Muscle of leg (tissue), 3 donors: ENCODE measurements at regions not wholly inside any gene's neighbourhood (a gene's known extent, or its start where the extent isn't known, plus 50 kb on each side); places are given as distances from the start of the nearest gene placed in this dataset.

Experiments used
- DNase-seq: peaks from one replicate; pipeline ENCODE4 v3.0.0; 2013
- H3K27ac ChIP-seq: one replicate; pipeline ENCODE4 v1.5.1; 2013; ENCODE audit warnings: mild to moderate bottlenecking, low read length, control low read depth
- H3K27me3 ChIP-seq: one replicate; pipeline ENCODE4 v1.6.1; 2013; ENCODE audit warnings: low read length; ENCODE audit not compliant: control insufficient read depth, insufficient read depth
- H3K36me3 ChIP-seq: one replicate; pipeline ENCODE4 v1.6.1; 2013; ENCODE audit warnings: low read length; ENCODE audit not compliant: control insufficient read depth, insufficient read depth
- H3K4me1 ChIP-seq: one replicate; pipeline ENCODE4 v1.6.1; 2013; ENCODE audit warnings: low read length; ENCODE audit not compliant: control insufficient read depth, insufficient read depth
- H3K4me3 ChIP-seq: one replicate; pipeline ENCODE4 v1.5.1; 2013; ENCODE audit warnings: low read length, control low read depth
- H3K9me3 ChIP-seq: replicated peaks from 2 replicates; pipeline ENCODE4 v1.6.1; 2013; ENCODE audit warnings: low read depth, low read length; ENCODE audit not compliant: control insufficient read depth
- WGBS: methylation state at CpG from one replicate; pipeline ENCODE4 v1.1.5; 2013; ENCODE audit warnings: missing lambda C conversion rate; ENCODE audit not compliant: insufficient coverage; 5-methylcytosine and 5-hydroxymethylcytosine counted together

DNA sequence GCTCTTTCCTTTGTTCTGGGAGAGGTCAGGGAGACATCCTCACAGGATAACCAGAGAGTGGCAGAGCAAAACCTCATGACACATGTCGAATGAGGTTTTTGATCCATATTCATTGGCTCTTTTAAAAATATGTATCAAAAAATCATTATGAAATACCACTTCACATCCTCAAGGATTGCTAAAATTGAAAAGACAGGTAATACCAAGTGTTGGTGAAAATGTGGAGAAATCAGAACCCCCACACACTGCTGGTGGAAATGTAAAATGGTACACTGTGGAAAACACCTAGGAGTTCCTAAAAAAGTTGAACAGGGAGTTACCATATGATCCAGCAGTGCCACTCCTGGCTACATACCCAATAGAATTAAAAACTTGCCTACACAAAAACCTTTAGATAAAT, 107.8 kb upstream of the ARID2 start:
- H3K9me3 ChIP-seq, result no peaks in the 10 kb centered on the region
- no peaks in the 10 kb centered on the region for H3K4me1 ChIP-seq
- no peak overlapping the region for H3K4me3 ChIP-seq
- no peak for DNase-seq
- H3K27ac ChIP-seq, result no peak overlapping the region
- no peaks in the 10 kb centered on the region for H3K36me3 ChIP-seq
- no CpG with 5 or more reads among the region's 1 CpG for WGBS
- H3K27me3 ChIP-seq, result no peaks in the 10 kb centered on the region

DNA sequence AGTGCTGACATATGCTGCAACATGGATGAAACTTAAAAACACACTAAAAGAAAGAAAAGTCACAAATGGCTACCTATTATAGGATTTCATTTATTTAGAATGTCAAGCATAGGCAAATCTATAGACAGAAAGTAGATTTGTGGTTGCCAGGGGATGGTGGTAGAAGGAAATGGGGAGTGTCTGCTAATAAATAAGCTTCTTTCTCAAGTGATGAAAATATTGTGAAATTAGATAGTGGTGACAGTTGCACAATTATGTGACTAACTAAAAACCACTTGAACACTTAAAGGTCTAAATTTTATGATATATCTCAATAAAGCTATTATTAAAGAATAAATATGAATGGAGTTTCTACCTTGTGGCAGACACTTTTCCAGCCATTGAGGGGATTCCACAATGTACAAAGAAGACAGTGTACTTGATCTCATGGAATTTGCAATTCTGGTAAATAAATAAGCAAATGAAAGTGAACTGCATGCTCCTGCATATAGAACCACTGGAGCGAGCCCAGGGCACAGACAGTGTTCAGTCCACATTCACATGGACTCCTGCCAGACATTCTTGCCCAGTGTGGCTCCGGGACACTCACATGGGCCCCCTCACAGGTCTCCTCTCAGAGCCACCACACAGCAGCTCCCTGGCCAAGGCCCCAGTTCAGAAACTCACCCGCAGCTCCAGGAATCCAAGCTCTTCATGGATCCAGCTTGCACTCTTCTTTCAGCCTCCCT, 107.1 kb upstream of the ARID2 start:
- Histone ChIP-seq H3K27ac (no peak overlapping the region), H3K9me3 (no peaks in the 10 kb centered on the region), H3K4me3 (no peak overlapping the region), H3K27me3 (no peaks in the 10 kb centered on the region), H3K36me3 (no peaks in the 10 kb centered on the region), H3K4me1 (no peaks in the 10 kb centered on the region)
- DNase-seq, result no peak
- WGBS, result 75% methylated on average over 3 of the region's 3 CpGs

DNA sequence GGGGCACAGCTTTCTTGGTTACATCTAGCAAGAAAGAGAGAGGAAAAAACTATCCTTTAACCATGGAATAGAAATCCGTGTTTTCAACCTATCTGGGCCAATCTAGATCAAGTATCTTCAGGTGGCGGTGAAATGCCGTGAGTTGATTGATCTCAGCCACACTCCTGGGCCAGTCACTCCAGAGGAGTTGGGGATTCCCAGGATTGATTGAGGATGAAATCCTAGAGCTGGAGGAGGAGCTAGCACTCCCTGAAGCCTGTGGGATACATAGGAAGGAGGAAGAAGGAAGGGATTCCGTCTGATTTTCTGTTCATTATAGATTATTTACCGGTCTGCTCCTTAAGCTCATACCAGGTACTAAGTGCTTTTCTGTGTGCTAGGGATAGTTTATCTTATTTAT, 106.3 kb upstream of the ARID2 start:
- no peak for DNase-seq
- Histone ChIP-seq H3K4me3 (no peak overlapping the region), H3K36me3 (no peaks in the 10 kb centered on the region), H3K9me3 (no peaks in the 10 kb centered on the region), H3K27me3 (no peaks in the 10 kb centered on the region), H3K27ac (no peak overlapping the region), H3K4me1 (no peaks in the 10 kb centered on the region)
- WGBS, result 46% methylated on average over 2 of the region's 5 CpGs

DNA sequence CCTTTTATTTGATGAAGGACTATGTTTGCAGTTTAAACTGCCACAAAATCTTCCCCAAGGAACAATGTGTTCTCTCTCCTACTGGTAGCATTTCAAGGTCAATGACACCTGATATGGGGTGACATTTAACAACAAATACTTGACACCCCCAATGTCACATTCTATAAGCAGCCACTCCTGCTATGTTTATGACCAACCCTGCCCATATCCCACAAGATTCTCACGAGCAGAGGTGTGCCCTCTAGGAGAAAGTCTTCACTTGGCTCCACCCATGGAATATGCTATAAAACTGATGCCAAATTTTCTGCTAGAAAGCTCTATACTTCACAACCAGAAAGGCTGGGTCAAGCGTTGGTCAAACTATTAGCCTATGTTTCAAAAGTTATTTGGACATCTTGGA, 105.6 kb upstream of the ARID2 start:
- WGBS, result no CpG with 5 or more reads among the region's 2 CpGs
- Histone ChIP-seq H3K36me3 (no peaks in the 10 kb centered on the region), H3K9me3 (no peaks in the 10 kb centered on the region), H3K27me3 (no peaks in the 10 kb centered on the region), H3K4me1 (no peaks in the 10 kb centered on the region), H3K4me3 (no peak overlapping the region), H3K27ac (no peak overlapping the region)
- DNase-seq, result no peak

DNA sequence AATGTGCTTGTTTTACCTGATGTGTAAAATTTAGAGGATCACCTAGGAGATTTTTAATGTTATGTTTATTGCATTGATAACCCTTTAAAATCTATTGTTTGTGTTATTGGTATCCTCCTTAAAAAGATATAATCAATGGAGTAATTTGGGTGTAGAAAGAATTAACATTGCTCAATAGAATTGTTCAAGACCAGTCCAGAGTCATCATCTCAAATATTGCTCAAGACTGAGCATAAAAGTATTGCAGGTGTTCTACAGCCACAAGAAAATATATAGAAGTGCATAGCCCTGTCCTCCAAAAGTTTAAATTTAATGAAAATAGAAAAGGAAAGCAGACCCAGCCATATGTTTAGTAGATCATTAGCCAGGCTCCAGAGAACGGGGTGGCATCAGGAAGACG, 102.5 kb upstream of the ARID2 start:
- no peak for DNase-seq
- WGBS, result 40% methylated on average over 1 of the region's 2 CpGs
- Histone ChIP-seq H3K27me3 (no peaks in the 10 kb centered on the region), H3K4me3 (no peak overlapping the region), H3K4me1 (no peaks in the 10 kb centered on the region), H3K36me3 (no peaks in the 10 kb centered on the region), H3K27ac (no peak overlapping the region), H3K9me3 (no peaks in the 10 kb centered on the region)

DNA sequence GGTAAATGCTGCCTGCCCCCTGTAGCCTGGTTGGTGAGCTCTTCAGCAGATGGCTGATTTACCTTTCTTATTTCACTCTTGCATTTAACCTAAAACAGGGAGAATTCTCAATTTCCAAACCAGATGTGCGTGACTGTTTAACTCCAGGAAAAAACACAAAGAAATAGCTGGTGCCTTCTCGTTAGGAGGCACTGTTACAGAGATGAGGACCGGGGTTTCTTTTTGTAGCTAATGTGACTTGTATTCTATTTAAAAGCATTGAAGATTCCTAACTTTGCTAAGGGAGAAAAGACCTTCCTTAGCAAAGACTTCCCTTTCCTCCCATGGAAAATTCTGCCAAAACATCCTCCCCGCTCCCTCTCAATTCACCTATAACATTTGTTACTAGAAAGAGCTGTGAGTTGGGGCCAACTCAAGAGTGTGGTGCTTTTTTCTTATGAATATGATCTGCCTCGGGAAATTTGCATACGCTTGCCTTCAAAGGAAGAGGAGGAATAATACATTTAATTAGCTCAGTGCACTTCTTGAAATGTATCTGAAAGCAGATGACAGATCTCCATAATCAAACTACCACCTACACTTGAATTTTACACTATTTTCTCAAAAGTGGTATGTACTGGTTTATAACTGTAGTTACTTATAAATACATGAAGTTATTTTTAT, 102.0 kb upstream of the ARID2 start:
- WGBS, result no CpG with 5 or more reads among the region's 6 CpGs

DNA sequence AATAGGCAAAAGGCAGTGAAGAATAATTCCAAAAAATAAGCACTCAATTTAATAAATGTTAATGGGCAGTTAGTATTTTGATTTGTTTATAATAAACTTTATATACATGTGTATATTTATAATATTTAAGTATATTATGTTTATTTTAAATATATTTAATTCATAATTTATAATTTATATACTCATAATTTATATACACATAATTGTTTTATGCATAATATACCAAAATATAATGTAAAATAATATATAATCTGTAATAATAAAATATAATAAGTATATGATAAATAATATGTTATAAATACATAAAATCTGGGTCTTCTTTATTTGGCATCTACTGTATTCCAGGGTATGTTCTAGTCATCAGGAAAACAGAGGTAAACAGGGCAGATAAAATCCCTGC, 100.2 kb upstream of the ARID2 start:
- Histone ChIP-seq H3K27ac (no peak overlapping the region), H3K4me3 (no peak overlapping the region), H3K4me1 (peaks cover 3% of the 10 kb centered on the region), H3K9me3 (no peaks in the 10 kb centered on the region), H3K27me3 (no peaks in the 10 kb centered on the region), H3K36me3 (no peaks in the 10 kb centered on the region)
- DNase-seq, result no peak

More for the DNA sequence above, 102.0 kb upstream of the ARID2 start:
- DNase-seq, result no peak
- Histone ChIP-seq H3K9me3 (no peaks in the 10 kb centered on the region), H3K36me3 (no peaks in the 10 kb centered on the region), H3K4me1 (no peaks in the 10 kb centered on the region), H3K27ac (no peak overlapping the region), H3K27me3 (no peaks in the 10 kb centered on the region), H3K4me3 (no peak overlapping the region)

DNA sequence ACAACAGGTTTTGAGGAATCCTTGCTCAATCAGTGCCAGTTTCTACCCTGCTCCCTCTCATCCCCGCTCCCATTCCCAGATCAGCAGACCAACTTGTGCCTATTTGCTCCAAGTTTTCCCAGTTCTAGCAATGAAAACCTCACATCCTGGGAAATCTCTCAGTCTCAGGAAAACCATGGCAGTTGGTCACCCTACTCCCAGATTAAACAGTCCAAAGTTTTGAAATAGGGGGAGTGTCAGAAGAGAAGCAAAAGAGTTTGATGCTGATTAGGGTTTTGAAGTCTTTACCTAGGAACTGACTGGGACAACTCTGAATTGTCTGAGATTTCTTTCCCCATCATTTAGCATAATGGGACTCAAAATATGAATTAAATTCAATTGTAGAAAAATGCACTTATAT, 95.8 kb upstream of the ARID2 start:
- no peaks in the 10 kb centered on the region for H3K9me3 ChIP-seq
- H3K27me3 ChIP-seq, result no peaks in the 10 kb centered on the region
- no peak overlapping the region for H3K4me3 ChIP-seq
- DNase-seq, result no peak
- peaks cover 3% of the 10 kb centered on the region for H3K4me1 ChIP-seq
- H3K27ac ChIP-seq, result no peak overlapping the region
- H3K36me3 ChIP-seq, result no peaks in the 10 kb centered on the region
- WGBS, result 100% methylated on average over 1 of the region's 1 CpG

DNA sequence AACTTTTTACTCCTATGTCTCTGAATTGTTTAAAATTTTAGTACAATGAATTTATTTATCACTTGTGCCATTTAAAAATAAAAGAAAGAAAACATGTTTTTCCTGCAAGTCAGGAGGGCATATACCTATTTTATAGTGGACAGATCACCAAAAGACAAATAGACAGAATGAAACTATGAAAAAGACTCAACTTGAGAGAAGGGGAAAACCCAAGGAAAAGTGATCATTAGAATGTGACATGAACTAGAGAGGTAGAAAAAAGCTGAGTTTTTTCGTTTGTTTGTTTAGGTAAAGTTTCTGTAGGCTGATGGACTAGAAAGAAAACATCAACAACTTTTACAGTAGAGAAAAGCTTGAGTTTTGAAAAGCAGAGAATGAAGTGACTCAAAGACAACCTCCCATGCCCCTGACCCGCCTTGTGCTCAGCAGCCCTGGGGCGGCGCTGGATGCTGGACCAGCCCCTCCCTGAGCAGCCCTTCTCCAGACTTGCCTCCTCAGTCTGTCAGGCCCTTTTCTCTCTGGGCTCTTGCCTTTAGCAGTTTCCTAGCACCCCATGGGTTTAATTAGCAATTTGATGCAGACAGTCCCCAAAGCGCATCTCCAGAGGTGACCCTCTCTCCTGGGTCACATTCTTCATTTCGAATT, 95.1 kb upstream of the ARID2 start:
- Histone ChIP-seq H3K27me3 (no peaks in the 10 kb centered on the region), H3K27ac (no peak overlapping the region), H3K4me3 (no peak overlapping the region), H3K9me3 (no peaks in the 10 kb centered on the region), H3K4me1 (peaks cover 3% of the 10 kb centered on the region), H3K36me3 (no peaks in the 10 kb centered on the region)
- no peak for DNase-seq
- 72% methylated on average over 4 of the region's 6 CpGs for WGBS

DNA sequence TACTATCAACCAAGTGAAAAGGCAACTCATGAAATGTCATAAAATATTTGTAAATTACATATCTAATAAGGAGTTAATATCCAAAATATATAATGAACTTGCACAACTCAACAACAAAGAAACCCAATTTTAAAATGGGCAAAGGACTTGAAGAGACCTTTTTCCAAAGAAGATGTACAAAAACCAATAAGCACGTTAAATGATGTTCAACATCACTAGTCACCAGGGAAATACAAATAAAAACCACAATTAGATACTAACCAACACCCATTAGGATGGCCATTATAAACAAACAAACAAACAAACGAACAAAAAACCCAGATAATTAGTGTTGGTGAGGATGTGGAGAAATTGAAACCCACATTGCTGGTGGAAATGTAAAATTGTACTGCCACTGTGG, 92.3 kb upstream of the ARID2 start:
- Histone ChIP-seq H3K9me3 (no peaks in the 10 kb centered on the region), H3K4me1 (peaks cover 3% of the 10 kb centered on the region), H3K36me3 (no peaks in the 10 kb centered on the region), H3K27ac (no peak overlapping the region), H3K4me3 (no peak overlapping the region), H3K27me3 (no peaks in the 10 kb centered on the region)
- no CpG with 5 or more reads among the region's 2 CpGs for WGBS
- DNase-seq, result no peak
